ENCODE measurements at regions not wholly inside any gene's neighbourhood (a gene's known extent, or its start where the extent isn't known, plus 50 kb on each side); places are given as distances from the start of the nearest gene placed in this dataset.
"Not testable (repeated sequence)": the region's sequence is repeated elsewhere in the genome, so short reads cannot be mapped to it uniquely, and the experiment has no call there.

- Histone ChIP-seq H3K4me3 (no peak overlapping the region), H3K27me3 (no peaks in the 10 kb centered on the region), H3K36me3 (no peaks in the 10 kb centered on the region), H3K4me1 (no peaks in the 10 kb centered on the region), H3K9me3 (no peaks in the 10 kb centered on the region), H3K27ac (no peak overlapping the region)
- WGBS, 2 donors (ENCODE audit: low coverage in 1 of 2) = 77 to 83% methylated on average over 3 to 4 of the region's 4 CpGs
- ATAC-seq = no peak
- TF ChIP-seq CTCF (IDR thresholded peaks at IDR 0.05) (no peak), EP300 (IDR thresholded peaks at IDR 0.05) (no peak), POLR2A (IDR thresholded peaks at IDR 0.05) (no peak), POLR2AphosphoS5 (IDR thresholded peaks at IDR 0.05) (no peak)
Observed at GRCh38 chr7:22040923-22041595, 95.4 kb upstream of the CDCA7L start.

- H3K27ac ChIP-seq = no peak overlapping the region
- WGBS, 2 donors (ENCODE audit: low coverage in 1 of 2) = 47 to 50% methylated on average over 1 of the region's 1 CpG
- H3K4me3 ChIP-seq = no peak overlapping the region
- H3K36me3 ChIP-seq = no peaks in the 10 kb centered on the region
- H3K27me3 ChIP-seq = no peaks in the 10 kb centered on the region
- no peaks in the 10 kb centered on the region for H3K4me1 ChIP-seq
- TF ChIP-seq POLR2A (IDR thresholded peaks at IDR 0.05) (no peak), POLR2AphosphoS5 (IDR thresholded peaks at IDR 0.05) (no peak), CTCF (IDR thresholded peaks at IDR 0.05) (no peak), EP300 (IDR thresholded peaks at IDR 0.05) (no peak)
- ATAC-seq = no peak
- no peaks in the 10 kb centered on the region for H3K9me3 ChIP-seq
Observed at GRCh38 chr7:22039670-22040069, 94.0 kb upstream of the CDCA7L start.

GRCh38 chr7:22032356-22032755 lies 86.7 kb upstream of the CDCA7L start:
- H3K27me3 ChIP-seq, ATAC-seq, H3K4me1 ChIP-seq, H3K36me3 ChIP-seq, H3K27ac ChIP-seq, H3K4me3 ChIP-seq: not testable (repeated sequence)
- H3K9me3 ChIP-seq = peaks cover 0 to 13% (median 0%) of the 10 kb centered on the region in 3 donors
- WGBS, 2 donors (ENCODE audit: low coverage in 1 of 2) = no CpG with 5 or more reads among the region's 26 CpGs

GRCh38 chr7:22028656-22029055 lies 83.0 kb upstream of the CDCA7L start:
- H3K4me1 ChIP-seq, H3K36me3 ChIP-seq, H3K4me3 ChIP-seq, H3K27me3 ChIP-seq, ATAC-seq, H3K27ac ChIP-seq: not testable (repeated sequence)
- no CpG with 5 or more reads among the region's 25 CpGs for WGBS, 2 donors (ENCODE audit: low coverage in 1 of 2)
- peaks cover 0 to 13% (median 0%) of the 10 kb centered on the region in 3 donors for H3K9me3 ChIP-seq

- H3K9me3 ChIP-seq = peaks cover 0 to 10% (median 0%) of the 10 kb centered on the region in 3 donors
- no peaks in the 10 kb centered on the region for H3K27me3 ChIP-seq
- H3K36me3 ChIP-seq = no peaks in the 10 kb centered on the region
- no peaks in the 10 kb centered on the region for H3K4me1 ChIP-seq
- 75 to 94% methylated on average over 2 of the region's 2 CpGs for WGBS, 2 donors (ENCODE audit: low coverage in 1 of 2)
- H3K4me3 ChIP-seq = no peak overlapping the region
- H3K27ac ChIP-seq = no peak overlapping the region
- no peak for TF ChIP-seq POLR2AphosphoS5 (IDR thresholded peaks at IDR 0.05)
- TF ChIP-seq CTCF (IDR thresholded peaks at IDR 0.05) = no peak
- TF ChIP-seq POLR2A (IDR thresholded peaks at IDR 0.05) = no peak
- no peak for TF ChIP-seq EP300 (IDR thresholded peaks at IDR 0.05)
- no peak for ATAC-seq
Observed at GRCh38 chr7:22027475-22027874, 81.8 kb upstream of the CDCA7L start.

GRCh38 chr7:22025983-22026382 lies 80.3 kb upstream of the CDCA7L start:
- Histone ChIP-seq H3K4me1 (no peaks in the 10 kb centered on the region), H3K4me3 (no peak overlapping the region), H3K27me3 (no peaks in the 10 kb centered on the region), H3K9me3 (peaks cover 0 to 6% (median 0%) of the 10 kb centered on the region in 3 donors), H3K36me3 (no peaks in the 10 kb centered on the region), H3K27ac (no peak overlapping the region)
- no peak for TF ChIP-seq POLR2A (IDR thresholded peaks at IDR 0.05)
- TF ChIP-seq CTCF (IDR thresholded peaks at IDR 0.05) = no peak
- TF ChIP-seq EP300 (IDR thresholded peaks at IDR 0.05) = no peak
- TF ChIP-seq POLR2AphosphoS5 (IDR thresholded peaks at IDR 0.05) = no peak
- ATAC-seq = no peak
- whole genome bisulfite sequencing, 2 donors (ENCODE audit: low coverage in 1 of 2) = 82 to 100% methylated on average over 5 to 7 of the region's 7 CpGs

Data from gastroesophageal sphincter (tissue), 4 donors.